A549 (cell line): ENCODE measurements at regions not wholly inside any gene's neighbourhood (a gene's known extent, or its start where the extent isn't known, plus 50 kb on each side); places are given as distances from the start of the nearest gene placed in this dataset.

Experiments
- ESRRA ChIP-seq: fragments of 150-350 bp; IDR thresholded peaks from 2 replicates; pipeline ENCODE4 v1.6.1; 2014; ENCODE audit warnings: mild to moderate bottlenecking, low read length, borderline replicate concordance
- HEYL ChIP-seq: fragments of 250-450 bp; sonication (Bioruptor Pico); IDR thresholded peaks from 2 replicates; pipeline ENCODE4 v1.8.0; 2021; ENCODE audit warnings: mild to moderate bottlenecking, moderate library complexity
- RFX5 ChIP-seq: fragments of 450-650 bp; IDR thresholded peaks from 2 replicates; pipeline ENCODE4 v1.7.1; 2014; ENCODE audit warnings: antibody characterized with exemption, mild to moderate bottlenecking, moderate library complexity

DNA sequence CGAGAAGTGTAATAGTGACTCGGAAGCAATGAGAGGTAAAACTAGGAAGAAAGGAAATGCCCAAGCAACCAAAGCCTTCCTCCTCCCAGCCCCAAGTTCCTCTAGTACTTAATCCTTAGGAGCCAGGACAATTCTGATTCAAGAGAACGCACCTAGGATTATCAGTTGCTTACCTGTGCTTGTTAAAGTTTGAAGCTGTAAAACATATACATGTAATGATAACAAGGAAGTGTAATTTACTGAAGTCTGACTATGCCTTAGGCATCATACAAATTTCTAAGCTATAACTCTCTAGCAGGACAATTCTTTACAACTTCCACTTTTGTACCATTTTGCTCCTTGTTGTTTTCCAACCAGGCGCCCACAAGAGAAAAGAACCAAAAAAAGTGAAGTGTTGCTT is 92.8 kb upstream of the OSBPL8 start:
- TF ChIP-seq ESRRA, result no peak
- no peak for TF ChIP-seq HEYL (CRISPR knock-in tag)
- TF ChIP-seq RFX5, result no peak
